Muscle of leg (tissue), 3 donors: ENCODE measurements at regions not wholly inside any gene's neighbourhood (a gene's known extent, or its start where the extent isn't known, plus 50 kb on each side); places are given as distances from the start of the nearest gene placed in this dataset.
"Not testable (repeated sequence)": the region's sequence is repeated elsewhere in the genome, so short reads cannot be mapped to it uniquely, and the experiment has no call there.

ENCODE experiments used
- DNase-seq: peaks from one replicate; pipeline ENCODE4 v3.0.0; 2013
- H3K27ac ChIP-seq: one replicate; pipeline ENCODE4 v1.5.1; 2013; ENCODE audit warnings: mild to moderate bottlenecking, low read length, control low read depth
- H3K27me3 ChIP-seq: one replicate; pipeline ENCODE4 v1.6.1; 2013; ENCODE audit warnings: low read length; ENCODE audit not compliant: control insufficient read depth, insufficient read depth
- H3K36me3 ChIP-seq: one replicate; pipeline ENCODE4 v1.6.1; 2013; ENCODE audit warnings: low read length; ENCODE audit not compliant: control insufficient read depth, insufficient read depth
- H3K4me1 ChIP-seq: one replicate; pipeline ENCODE4 v1.6.1; 2013; ENCODE audit warnings: low read length; ENCODE audit not compliant: control insufficient read depth, insufficient read depth
- H3K4me3 ChIP-seq: one replicate; pipeline ENCODE4 v1.5.1; 2013; ENCODE audit warnings: low read length, control low read depth
- H3K9me3 ChIP-seq: replicated peaks from 2 replicates; pipeline ENCODE4 v1.6.1; 2013; ENCODE audit warnings: low read depth, low read length; ENCODE audit not compliant: control insufficient read depth
- WGBS: methylation state at CpG from one replicate; pipeline ENCODE4 v1.1.5; 2013; ENCODE audit warnings: missing lambda C conversion rate; ENCODE audit not compliant: insufficient coverage; 5-methylcytosine and 5-hydroxymethylcytosine counted together

- Histone ChIP-seq H3K9me3 (no peaks in the 10 kb centered on the region), H3K36me3 (no peaks in the 10 kb centered on the region), H3K27me3 (peaks cover 2% of the 10 kb centered on the region), H3K4me1 (no peaks in the 10 kb centered on the region), H3K4me3 (no peak overlapping the region), H3K27ac (no peak overlapping the region)
- DNase-seq: no peak
- 76% methylated on average over 45 of the region's 53 CpGs for WGBS
These were observed 1038.0 kb downstream of the PCDH19 start for GRCh38 chrX:99371976-99372595.

GRCh38 chrX:99353412-99353811 is 1056.7 kb downstream of the PCDH19 start:
- Histone ChIP-seq H3K4me3 (no peak overlapping the region), H3K27ac (no peak overlapping the region), H3K4me1 (no peaks in the 10 kb centered on the region), H3K9me3 (peaks cover 3% of the 10 kb centered on the region), H3K36me3 (no peaks in the 10 kb centered on the region), H3K27me3 (peaks cover 10% of the 10 kb centered on the region)
- no peak for DNase-seq
- WGBS: 73% methylated on average over 1 of the region's 1 CpG

GRCh38 chrX:99348256-99348655 is 1061.8 kb downstream of the PCDH19 start:
- no peak overlapping the region for H3K27ac ChIP-seq
- no peak overlapping the region for H3K4me3 ChIP-seq
- 81% methylated on average over 3 of the region's 4 CpGs for WGBS
- H3K27me3 ChIP-seq: peaks cover 4% of the 10 kb centered on the region
- peaks cover 12% of the 10 kb centered on the region for H3K9me3 ChIP-seq
- no peaks in the 10 kb centered on the region for H3K36me3 ChIP-seq
- no peak for DNase-seq
- no peaks in the 10 kb centered on the region for H3K4me1 ChIP-seq

- Histone ChIP-seq H3K4me1 (no peaks in the 10 kb centered on the region), H3K27me3 (peaks cover 3% of the 10 kb centered on the region), H3K9me3 (no peaks in the 10 kb centered on the region), H3K36me3 (no peaks in the 10 kb centered on the region), H3K4me3 (no peak overlapping the region), H3K27ac (no peak overlapping the region)
- DNase-seq: no peak
These were observed 1101.8 kb downstream of the PCDH19 start for GRCh38 chrX:99308302-99308701.

GRCh38 chrX:99305573-99305972 is 1104.5 kb downstream of the PCDH19 start:
- no peaks in the 10 kb centered on the region for H3K4me1 ChIP-seq
- no peaks in the 10 kb centered on the region for H3K9me3 ChIP-seq
- WGBS: no CpG with 5 or more reads among the region's 3 CpGs

GRCh38 chrX:99301990-99302389 is 1108.1 kb downstream of the PCDH19 start:
- Histone ChIP-seq H3K4me3 (no peak overlapping the region), H3K4me1 (no peaks in the 10 kb centered on the region), H3K27me3 (no peaks in the 10 kb centered on the region), H3K36me3 (no peaks in the 10 kb centered on the region), H3K27ac (no peak overlapping the region), H3K9me3 (no peaks in the 10 kb centered on the region)
- no peak for DNase-seq
- WGBS: no CpG with 5 or more reads among the region's 2 CpGs

More at GRCh38 chrX:99305573-99305972, 1104.5 kb downstream of the PCDH19 start:
- Histone ChIP-seq H3K27ac (no peak overlapping the region), H3K4me3 (no peak overlapping the region), H3K27me3 (peaks cover 1% of the 10 kb centered on the region), H3K36me3 (no peaks in the 10 kb centered on the region)
- DNase-seq: no peak

- WGBS: 63% methylated on average over 6 of the region's 8 CpGs
- H3K4me3 ChIP-seq: no peak overlapping the region
These were observed 1138.4 kb downstream of the PCDH19 start for GRCh38 chrX:99271641-99272040.

GRCh38 chrX:99266255-99266654 is 1143.8 kb downstream of the PCDH19 start:
- Histone ChIP-seq H3K36me3 (no peaks in the 10 kb centered on the region), H3K27ac (no peak overlapping the region), H3K4me3 (no peak overlapping the region), H3K9me3 (peaks cover under 1% of the 10 kb centered on the region), H3K4me1 (no peaks in the 10 kb centered on the region), H3K27me3 (no peaks in the 10 kb centered on the region)
- no CpG with 5 or more reads among the region's 2 CpGs for WGBS
- DNase-seq: no peak

More at GRCh38 chrX:99271641-99272040, 1138.4 kb downstream of the PCDH19 start:
- DNase-seq: no peak
- no peaks in the 10 kb centered on the region for H3K4me1 ChIP-seq
- H3K27ac ChIP-seq: no peak overlapping the region
- peaks cover 3% of the 10 kb centered on the region for H3K9me3 ChIP-seq
- no peaks in the 10 kb centered on the region for H3K27me3 ChIP-seq
- H3K36me3 ChIP-seq: no peaks in the 10 kb centered on the region

GRCh38 chrX:99248180-99248579 is 1161.9 kb downstream of the PCDH19 start:
- DNase-seq: no peak

GRCh38 chrX:99242001-99242400 is 1168.1 kb downstream of the PCDH19 start:
- 69% methylated on average over 4 of the region's 4 CpGs for WGBS
- DNase-seq: no peak
- Histone ChIP-seq H3K9me3 (no peaks in the 10 kb centered on the region), H3K27ac (no peak overlapping the region), H3K4me3 (no peak overlapping the region), H3K36me3 (no peaks in the 10 kb centered on the region), H3K27me3 (no peaks in the 10 kb centered on the region), H3K4me1 (no peaks in the 10 kb centered on the region)

More at GRCh38 chrX:99248180-99248579, 1161.9 kb downstream of the PCDH19 start:
- Histone ChIP-seq H3K27me3 (peaks cover 1% of the 10 kb centered on the region), H3K27ac (no peak overlapping the region), H3K9me3 (no peaks in the 10 kb centered on the region), H3K4me3 (no peak overlapping the region), H3K4me1 (no peaks in the 10 kb centered on the region), H3K36me3 (no peaks in the 10 kb centered on the region)

GRCh38 chrX:99234384-99234783 is 1175.7 kb downstream of the PCDH19 start:
- not testable (repeated sequence) for DNase-seq, H3K27me3 ChIP-seq, H3K4me1 ChIP-seq, H3K4me3 ChIP-seq, H3K9me3 ChIP-seq, H3K36me3 ChIP-seq, H3K27ac ChIP-seq
- WGBS: no CpG with 5 or more reads among the region's 6 CpGs
